A549 (cell line): ENCODE measurements at regions not wholly inside any gene's neighbourhood (a gene's known extent, or its start where the extent isn't known, plus 50 kb on each side); places are given as distances from the start of the nearest gene placed in this dataset.

Experiments
- ATAC-seq, 2 experiments: fragments of 200-7000 bp in 1 of 2; fragments of >200 bp in 1 of 2; cut with Nextera tagmentation in 1 of 2; cut with Tn5 transposase in 1 of 2; 3 replicates each; pipeline versions ENCODE4 v1.8.0 to v1.9.1; 2018 to 2020; ENCODE audit warnings: mild to moderate bottlenecking in 1 of 2, moderate library complexity in 1 of 2
- CTCF ChIA-PET: fragments of 300-600 bp; sonication (Branson Sonifier 250); formaldehyde crosslinking; extraction: SDS; loops from one replicate; lab custom pipeline; 2021; ENCODE audit warnings: antibody characterized with exemption, inconsistent platforms; lab: Yijun Ruan, JAX
- POLR2A ChIA-PET: fragments of 350-600 bp; formaldehyde crosslinking; extraction: SDS; loops from one replicate; lab custom pipeline; 2021; ENCODE audit warnings: antibody characterized with exemption, inconsistent platforms; lab: Yijun Ruan, JAX
- DNase-seq, 2 experiments: peaks; one replicate each; pipeline versions ENCODE4 v3.0.0 to v3.0.0-alpha.2; 2011 to 2016; ENCODE audit warnings: low read depth in 1 of 2, low spot score in 1 of 2
- FAIRE-seq: peaks from 2 replicates; lab custom pipeline; 2011; peaks lifted over from hg19 to GRCh38; lab: Jason Lieb, UNC
- H3K27ac ChIP-seq, 2 experiments: fragments of >200 bp; sonication (Bioruptor Twin); formaldehyde crosslinking; 3 replicates each; pipeline ENCODE4 v1.5.1; 2016 to 2017
- H3K4me1 ChIP-seq: fragments of >200 bp; sonication (Bioruptor Twin); formaldehyde crosslinking; 3 replicates; pipeline ENCODE4 v1.6.1; 2016
- H3K4me2 ChIP-seq: fragments of >200 bp; sonication (Bioruptor Twin); formaldehyde crosslinking; 3 replicates; pipeline ENCODE4 v1.6.1; 2016
- H3K4me3 ChIP-seq: fragments of >200 bp; sonication (Bioruptor Twin); formaldehyde crosslinking; 3 replicates; pipeline ENCODE4 v1.5.1; 2016
- H3K9me3 ChIP-seq: fragments of >200 bp; sonication (Bioruptor Twin); formaldehyde crosslinking; 3 replicates; pipeline ENCODE4 v1.6.1; 2016
- BHLHE40 ChIP-seq: IDR thresholded peaks from 2 replicates; pipeline ENCODE4 v1.6.1; 2012; ENCODE audit warnings: low read depth, low read length, inconsistent platforms
- CBX2 ChIP-seq: fragments of 200-600 bp; sonication (generic); IDR thresholded peaks from 2 replicates; pipeline ENCODE4 v1.6.1; 2016; ENCODE audit warnings: low read depth, mild to moderate bottlenecking, borderline replicate concordance
- CBX8 ChIP-seq: fragments of 200-600 bp; sonication (generic); IDR thresholded peaks from 2 replicates; pipeline ENCODE4 v1.6.1; 2016
- EHF ChIP-seq: fragments of 250-450 bp; sonication (Bioruptor Pico); IDR thresholded peaks from 2 replicates; pipeline ENCODE4 v1.5.0; 2020; ENCODE audit warnings: mild to moderate bottlenecking
- EHMT2 ChIP-seq: fragments of 200-600 bp; sonication (generic); IDR thresholded peaks from 2 replicates; pipeline ENCODE4 v1.6.1; 2016; ENCODE audit warnings: antibody characterized with exemption, low read depth, mild to moderate bottlenecking, moderate library complexity
- EP300 ChIP-seq, 2 experiments: fragments of >200 bp; sonication (Bioruptor Twin); formaldehyde crosslinking; IDR thresholded peaks; 2 replicates in 1 of 2; 3 replicates in 1 of 2; pipeline ENCODE4 v1.6.1; 2016 to 2017
- FOSB ChIP-seq: fragments of 250-450 bp; sonication (Bioruptor Pico); IDR thresholded peaks from 2 replicates; pipeline ENCODE4 v1.5.0; 2020; ENCODE audit warnings: mild to moderate bottlenecking, moderate library complexity
- GATA3 ChIP-seq: IDR thresholded peaks from 2 replicates; pipeline ENCODE4 v1.6.1; 2012; ENCODE audit warnings: borderline replicate concordance
- HDAC2 ChIP-seq: fragments of 200-600 bp; sonication (generic); IDR thresholded peaks from 2 replicates; pipeline ENCODE4 v1.6.1; 2016
- HEYL ChIP-seq: fragments of 250-450 bp; sonication (Bioruptor Pico); IDR thresholded peaks from 2 replicates; pipeline ENCODE4 v1.8.0; 2021; ENCODE audit warnings: mild to moderate bottlenecking, moderate library complexity
- HOXB13 ChIP-seq: fragments of 250-450 bp; sonication (Bioruptor Pico); IDR thresholded peaks from 2 replicates; pipeline ENCODE4 v1.5.0; 2020; ENCODE audit warnings: low read depth, mild to moderate bottlenecking, moderate library complexity
- HOXB5 ChIP-seq: fragments of 250-450 bp; sonication (Bioruptor Pico); IDR thresholded peaks from 2 replicates; pipeline ENCODE4 v1.5.0; 2020; ENCODE audit warnings: mild to moderate bottlenecking, moderate library complexity
- KDM1A ChIP-seq: fragments of 200-600 bp; sonication (generic); IDR thresholded peaks from 2 replicates; pipeline ENCODE4 v1.6.1; 2016; ENCODE audit warnings: low read depth, mild to moderate bottlenecking
- MAZ ChIP-seq: fragments of 150-350 bp; IDR thresholded peaks from 2 replicates; pipeline ENCODE4 v1.6.1; 2014; ENCODE audit warnings: antibody characterized with exemption, low read depth, low read length, borderline replicate concordance
- NFE2L2 ChIP-seq: fragments of 150-350 bp; conservative IDR thresholded peaks from 2 replicates; pipeline ENCODE4 v1.6.1; 2014; ENCODE audit warnings: low read length
- NPAS2 ChIP-seq: fragments of 250-450 bp; sonication (Bioruptor Pico); IDR thresholded peaks from 2 replicates; pipeline ENCODE4 v1.8.0; 2022; ENCODE audit warnings: mild to moderate bottlenecking, moderate library complexity, borderline replicate concordance
- PHF8 ChIP-seq: fragments of 200-600 bp; sonication (generic); IDR thresholded peaks from 2 replicates; pipeline ENCODE4 v1.6.1; 2016; ENCODE audit warnings: low read depth, mild to moderate bottlenecking, antibody characterized with exemption, moderate library complexity, borderline replicate concordance
- POLR2A ChIP-seq: IDR thresholded peaks from 2 replicates; pipeline ENCODE4 v1.6.1; 2012; ENCODE audit warnings: mild to moderate bottlenecking, low read length
- POLR2AphosphoS2 ChIP-seq: conservative IDR thresholded peaks from 2 replicates; pipeline ENCODE4 v1.6.1; 2012; ENCODE audit warnings: low read length, improper control_type of control experiment, inconsistent platforms
- RFX5 ChIP-seq: fragments of 450-650 bp; IDR thresholded peaks from 2 replicates; pipeline ENCODE4 v1.7.1; 2014; ENCODE audit warnings: antibody characterized with exemption, mild to moderate bottlenecking, moderate library complexity
- SREBF2 ChIP-seq: fragments of 450-650 bp; IDR thresholded peaks from 2 replicates; pipeline ENCODE4 v1.6.1; 2014; ENCODE audit warnings: mild to moderate bottlenecking, moderate library complexity
- TP53 ChIP-seq: fragments of 250-450 bp; sonication (Bioruptor Pico); IDR thresholded peaks from 2 replicates; pipeline ENCODE4 v1.5.0; 2021; ENCODE audit warnings: mild to moderate bottlenecking, moderate library complexity
- ZFP36 ChIP-seq: fragments of 450-650 bp; IDR thresholded peaks from 2 replicates; pipeline ENCODE4 v1.6.1; 2014; ENCODE audit warnings: borderline replicate concordance; ENCODE audit not compliant: partially characterized antibody
- WGBS: methylation state at CpG from one replicate; pipeline ENCODE4 v1.1.6; 2017; ENCODE audit errors: missing lambda C conversion rate; 5-methylcytosine and 5-hydroxymethylcytosine counted together
- TF ChIP-seq, protein P1 (sequence below): fragments of 450-650 bp; IDR thresholded peaks from 2 replicates; pipeline ENCODE4 v1.6.1; 2014; ENCODE audit warnings: antibody characterized with exemption
- TF ChIP-seq, protein P2 (sequence below): fragments of >200 bp; sonication (Bioruptor Twin); formaldehyde crosslinking; IDR thresholded peaks from 3 replicates; pipeline ENCODE4 v1.6.1; 2016
- TF ChIP-seq, protein P3 (sequence below): IDR thresholded peaks from 2 replicates; pipeline ENCODE4 v1.6.1; 2012

DNA sequence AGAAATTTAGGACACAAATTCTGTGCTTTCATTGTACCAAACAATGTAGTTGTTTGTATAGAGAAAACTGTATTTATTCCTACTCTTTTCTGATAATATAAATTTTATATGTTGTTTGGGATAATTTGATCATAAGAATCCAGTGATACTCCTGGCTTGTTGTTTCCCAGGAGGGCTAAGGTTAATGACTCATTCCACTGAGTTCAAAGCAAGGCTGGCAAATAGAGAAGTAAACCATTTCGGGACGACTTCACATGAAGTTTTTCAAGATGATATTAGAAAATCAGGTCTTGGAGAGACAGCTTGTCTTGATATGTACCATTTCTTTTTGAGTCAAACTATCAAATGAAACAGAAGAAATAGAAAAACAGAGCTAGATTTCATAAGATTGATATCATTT is 326.1 kb upstream of the CNR1 start:
- DNase-seq (no peak), ATAC-seq (no peak), FAIRE-seq (no peak)
- H3K4me2 ChIP-seq = no peak overlapping the region
- no peaks in the 10 kb centered on the region for H3K4me1 ChIP-seq
- ChIA-PET CTCF (interaction anchor here (0.6 to 3.7 kb wide), 7 partner anchors 19 to 562 kb away, joined by 3 to 14 read pairs (median 3); no protein-coding TSS in a partner anchor), POLR2A (no interaction called here)
- 70% methylated on average over 2 of the region's 2 CpGs for WGBS
- no peak overlapping the region for H3K4me3 ChIP-seq
- no peak for TF ChIP-seq SREBF2
- TF ChIP-seq, protein P1, sequence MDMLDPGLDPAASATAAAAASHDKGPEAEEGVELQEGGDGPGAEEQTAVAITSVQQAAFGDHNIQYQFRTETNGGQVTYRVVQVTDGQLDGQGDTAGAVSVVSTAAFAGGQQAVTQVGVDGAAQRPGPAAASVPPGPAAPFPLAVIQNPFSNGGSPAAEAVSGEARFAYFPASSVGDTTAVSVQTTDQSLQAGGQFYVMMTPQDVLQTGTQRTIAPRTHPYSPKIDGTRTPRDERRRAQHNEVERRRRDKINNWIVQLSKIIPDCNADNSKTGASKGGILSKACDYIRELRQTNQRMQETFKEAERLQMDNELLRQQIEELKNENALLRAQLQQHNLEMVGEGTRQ = no peak
- no peak for TF ChIP-seq CBX8
- no peak for TF ChIP-seq NPAS2 (CRISPR knock-in tag)
- TF ChIP-seq, protein P2, sequence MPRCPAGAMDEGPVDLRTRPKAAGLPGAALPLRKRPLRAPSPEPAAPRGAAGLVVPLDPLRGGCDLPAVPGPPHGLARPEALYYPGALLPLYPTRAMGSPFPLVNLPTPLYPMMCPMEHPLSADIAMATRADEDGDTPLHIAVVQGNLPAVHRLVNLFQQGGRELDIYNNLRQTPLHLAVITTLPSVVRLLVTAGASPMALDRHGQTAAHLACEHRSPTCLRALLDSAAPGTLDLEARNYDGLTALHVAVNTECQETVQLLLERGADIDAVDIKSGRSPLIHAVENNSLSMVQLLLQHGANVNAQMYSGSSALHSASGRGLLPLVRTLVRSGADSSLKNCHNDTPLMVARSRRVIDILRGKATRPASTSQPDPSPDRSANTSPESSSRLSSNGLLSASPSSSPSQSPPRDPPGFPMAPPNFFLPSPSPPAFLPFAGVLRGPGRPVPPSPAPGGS = no peak
- TF ChIP-seq, protein P3, sequence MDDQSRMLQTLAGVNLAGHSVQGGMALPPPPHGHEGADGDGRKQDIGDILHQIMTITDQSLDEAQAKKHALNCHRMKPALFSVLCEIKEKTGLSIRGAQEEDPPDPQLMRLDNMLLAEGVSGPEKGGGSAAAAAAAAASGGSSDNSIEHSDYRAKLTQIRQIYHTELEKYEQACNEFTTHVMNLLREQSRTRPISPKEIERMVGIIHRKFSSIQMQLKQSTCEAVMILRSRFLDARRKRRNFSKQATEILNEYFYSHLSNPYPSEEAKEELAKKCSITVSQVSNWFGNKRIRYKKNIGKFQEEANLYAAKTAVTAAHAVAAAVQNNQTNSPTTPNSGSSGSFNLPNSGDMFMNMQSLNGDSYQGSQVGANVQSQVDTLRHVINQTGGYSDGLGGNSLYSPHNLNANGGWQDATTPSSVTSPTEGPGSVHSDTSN = no peak
- TF ChIP-seq HEYL = no peak
- TF ChIP-seq MAZ = no peak
- TF ChIP-seq HOXB13 (CRISPR knock-in tag) = no peak
- TF ChIP-seq FOSB (CRISPR knock-in tag) = no peak
- TF ChIP-seq POLR2AphosphoS2 = no peak
- no peak for TF ChIP-seq HDAC2
- no peak for TF ChIP-seq ZFP36
- TF ChIP-seq HOXB5 (CRISPR knock-in tag) = no peak
- TF ChIP-seq BHLHE40 = no peak
- no peak for TF ChIP-seq CBX2
- H3K27ac ChIP-seq = no peak overlapping the region; a peak in 1 of 6 replicates
- H3K9me3 ChIP-seq = no peaks in the 10 kb centered on the region

DNA sequence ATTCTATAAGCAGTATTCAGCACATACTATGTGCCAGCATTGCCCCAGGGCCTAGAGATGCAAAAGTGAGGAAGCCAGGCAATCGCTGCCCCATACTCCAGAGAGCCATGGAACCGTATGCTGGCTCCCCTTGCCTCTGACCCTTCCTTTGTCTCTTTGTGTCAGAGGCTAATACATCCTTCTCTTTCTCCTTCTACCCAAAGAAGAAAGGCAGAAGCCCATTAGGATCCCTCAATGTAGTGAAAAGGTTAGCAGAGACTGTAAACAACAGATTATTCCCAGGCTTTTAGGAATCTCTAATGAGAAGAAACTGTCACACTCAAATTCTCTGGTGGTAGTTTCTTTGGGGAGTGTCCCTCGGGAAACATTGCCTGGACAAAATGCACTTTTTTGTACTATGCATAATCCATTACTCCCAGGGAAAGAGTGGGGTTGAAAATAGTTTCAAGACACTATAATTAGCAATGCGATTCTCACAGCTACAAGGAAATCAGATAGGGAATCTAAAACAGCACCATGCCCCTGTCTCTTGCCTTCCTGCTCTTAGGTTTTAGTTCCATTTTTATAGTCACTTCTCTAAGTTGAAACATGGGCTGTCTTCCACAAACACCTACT is 325.2 kb upstream of the CNR1 start:
- ATAC-seq = no peak
- no peaks in the 10 kb centered on the region for H3K9me3 ChIP-seq
- TF ChIP-seq POLR2AphosphoS2 (no peak), POLR2A (no peak), EP300 (IDR thresholded peaks at IDR 0.05) (no peak), EHF (CRISPR knock-in tag) (no peak), GATA3 (no peak), KDM1A (no peak), NFE2L2 (no peak), SREBF2 (no peak), PHF8 (no peak), HOXB5 (CRISPR knock-in tag) (no peak), RFX5 (no peak), EHMT2 (no peak), TP53 (CRISPR knock-in tag) (no peak)
- TF ChIP-seq, protein P2 = no peak
- H3K27ac ChIP-seq = peak overlapping the region in 1 of 2 experiments; percentile 11; a peak in 2 of 6 replicates
- no peaks in the 10 kb centered on the region for H3K4me1 ChIP-seq
- no peak for FAIRE-seq
- no peak for DNase-seq
- POLR2A ChIA-PET = no interaction called here
- WGBS = 80% methylated on average over 4 of the region's 4 CpGs
- CTCF ChIA-PET = interaction anchor here (3.7 kb wide), 1 partner anchor 561 kb away, joined by 14 read pairs; no protein-coding TSS in a partner anchor
- H3K4me3 ChIP-seq = no peak overlapping the region
- no peak overlapping the region for H3K4me2 ChIP-seq
